ENCODE measurements at regions not wholly inside any gene's neighbourhood (a gene's known extent, or its start where the extent isn't known, plus 50 kb on each side); places are given as distances from the start of the nearest gene placed in this dataset.
"Not testable (repeated sequence)": the region's sequence is repeated elsewhere in the genome, so short reads cannot be mapped to it uniquely, and the experiment has no call there.

DNA sequence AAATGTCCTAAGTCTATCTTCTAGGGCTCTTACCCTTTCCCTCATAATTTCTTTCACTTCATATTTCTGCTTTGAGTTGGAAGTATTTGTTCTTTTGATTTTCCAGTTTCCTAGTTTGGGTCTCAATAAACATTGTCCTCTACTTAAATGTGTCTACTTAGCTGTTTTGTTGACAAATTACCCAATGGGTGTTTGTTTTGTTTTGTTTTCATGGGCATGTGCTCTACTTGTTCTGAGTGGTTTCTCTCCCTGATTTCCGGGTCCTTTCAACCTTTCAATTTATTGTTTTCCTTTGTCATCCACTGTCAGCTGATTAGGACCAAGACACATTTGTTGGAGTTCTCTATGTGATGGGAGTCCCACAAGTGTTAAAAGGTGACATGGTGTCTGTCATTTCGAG lies 1181.4 kb downstream of the RPA4 start:
- no peak for DNase-seq (ENCODE audit: low read depth)

GRCh38 chrX:98067611-98068010 lies 1183.9 kb downstream of the RPA4 start:
- DNase-seq (ENCODE audit: low read depth): no peak

GRCh38 chrX:98068024-98068580 lies 1184.4 kb downstream of the RPA4 start:
- no peak for DNase-seq (ENCODE audit: low read depth)

DNA sequence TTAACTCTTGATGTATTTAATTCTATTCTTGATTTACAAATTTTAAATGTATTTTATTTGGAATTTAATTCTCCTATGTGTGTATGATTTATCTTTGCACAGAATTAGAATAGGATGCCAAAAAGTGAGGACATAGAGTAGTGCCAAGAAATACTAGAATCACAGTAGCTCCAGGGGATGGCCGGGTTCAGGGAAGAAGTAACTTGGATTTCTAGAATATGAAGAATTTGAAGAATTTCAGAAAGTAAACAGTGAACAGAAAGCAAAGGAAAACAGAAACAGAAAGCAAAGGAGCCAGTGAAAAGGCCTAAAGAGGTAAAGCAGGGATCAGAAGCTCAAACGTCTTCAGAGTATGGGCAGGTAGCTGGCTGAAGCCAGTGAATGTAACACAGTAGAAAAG lies 1187.6 kb downstream of the RPA4 start:
- DNase-seq (ENCODE audit: low read depth): no peak

GRCh38 chrX:98077440-98077839 lies 1193.7 kb downstream of the RPA4 start:
- no peak for DNase-seq (ENCODE audit: low read depth)

- no peak for DNase-seq (ENCODE audit: low read depth)
Measured at GRCh38 chrX:98111684-98112083, 1228.0 kb downstream of the RPA4 start.

DNA sequence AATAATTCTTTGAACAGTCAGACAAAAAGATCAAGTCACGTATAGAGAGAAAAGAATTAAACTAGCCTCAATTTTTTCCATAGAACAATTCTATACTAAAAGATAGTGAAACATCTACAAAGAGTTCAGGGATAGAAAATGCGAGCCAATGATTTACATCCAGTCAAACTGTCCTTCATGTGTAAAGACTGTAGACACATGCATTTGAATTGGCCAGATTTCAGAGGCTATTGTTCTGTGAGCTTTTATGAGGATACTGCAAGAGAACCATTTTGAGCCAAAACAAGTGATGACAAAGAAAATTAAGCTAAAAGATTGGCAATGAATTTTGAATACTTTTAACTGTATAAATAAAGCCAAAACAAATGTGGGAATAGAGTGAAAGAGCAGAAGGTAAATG lies 1230.3 kb downstream of the RPA4 start:
- DNase-seq (ENCODE audit: low read depth): no peak

GRCh38 chrX:98141466-98141865 lies 1257.8 kb downstream of the RPA4 start:
- DNase-seq (ENCODE audit: low read depth): no peak

DNA sequence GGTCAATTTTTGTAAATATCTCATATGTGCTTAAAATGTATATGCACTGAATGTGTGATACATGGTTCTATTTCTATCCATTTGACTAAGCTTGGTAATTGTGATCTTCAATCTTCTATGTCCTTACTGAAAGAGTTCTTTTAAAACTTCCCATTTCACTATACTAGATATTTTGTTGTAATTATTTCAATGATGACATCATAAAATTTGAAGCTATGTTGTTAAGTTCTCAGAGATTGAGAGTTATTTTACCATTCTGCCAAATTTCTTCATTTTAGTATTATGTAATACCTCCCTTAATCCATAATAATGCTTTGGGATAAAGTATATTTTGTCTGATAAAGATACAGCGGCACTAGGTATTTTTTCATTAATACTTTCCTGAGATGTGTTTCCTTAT lies 1307.3 kb downstream of the RPA4 start:
- DNase-seq (ENCODE audit: low read depth): no peak

DNA sequence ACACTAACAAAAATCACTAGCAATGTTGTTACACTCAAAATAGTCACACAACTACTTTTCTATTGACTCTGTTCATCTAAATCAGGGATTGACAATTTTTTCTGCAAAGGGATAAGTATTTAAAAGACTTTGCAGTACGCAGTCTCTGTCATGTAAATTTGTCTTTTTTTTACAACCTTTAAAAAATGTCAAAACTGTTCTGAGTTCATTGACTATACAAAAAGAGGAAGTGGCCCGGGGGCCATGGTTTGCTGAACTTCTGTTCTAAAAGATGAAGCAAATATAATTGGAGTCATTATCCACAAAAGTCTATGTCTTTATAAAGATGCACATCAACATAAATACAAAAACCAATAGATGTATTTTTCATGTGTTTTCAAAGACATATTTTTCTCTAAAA lies 1310.3 kb downstream of the RPA4 start:
- no peak for DNase-seq (ENCODE audit: low read depth)

- no peak for DNase-seq (ENCODE audit: low read depth)
Measured at GRCh38 chrX:98203800-98204199, 1320.1 kb downstream of the RPA4 start.

GRCh38 chrX:98207947-98208346 lies 1324.2 kb downstream of the RPA4 start:
- DNase-seq (ENCODE audit: low read depth): no peak

DNA sequence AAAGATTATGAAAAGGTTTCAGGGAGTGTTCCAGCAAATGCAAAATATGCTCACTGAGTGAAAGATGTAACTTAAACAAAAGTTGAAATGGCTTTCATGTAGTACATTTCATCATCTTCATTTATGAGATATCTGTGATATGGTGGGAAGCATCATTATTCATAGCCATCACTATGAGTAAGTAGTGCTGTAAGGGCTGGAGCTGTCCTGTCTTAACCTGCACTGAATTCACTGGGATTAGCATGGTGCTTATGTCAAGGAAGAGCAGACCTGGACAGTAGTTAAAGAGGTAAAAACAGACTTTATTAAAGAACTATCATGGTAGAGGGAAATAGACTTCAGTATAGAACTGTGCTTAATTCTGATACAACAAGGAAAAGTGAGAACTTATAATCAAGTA lies 1347.3 kb downstream of the RPA4 start:
- no peak for DNase-seq (ENCODE audit: low read depth)

DNA sequence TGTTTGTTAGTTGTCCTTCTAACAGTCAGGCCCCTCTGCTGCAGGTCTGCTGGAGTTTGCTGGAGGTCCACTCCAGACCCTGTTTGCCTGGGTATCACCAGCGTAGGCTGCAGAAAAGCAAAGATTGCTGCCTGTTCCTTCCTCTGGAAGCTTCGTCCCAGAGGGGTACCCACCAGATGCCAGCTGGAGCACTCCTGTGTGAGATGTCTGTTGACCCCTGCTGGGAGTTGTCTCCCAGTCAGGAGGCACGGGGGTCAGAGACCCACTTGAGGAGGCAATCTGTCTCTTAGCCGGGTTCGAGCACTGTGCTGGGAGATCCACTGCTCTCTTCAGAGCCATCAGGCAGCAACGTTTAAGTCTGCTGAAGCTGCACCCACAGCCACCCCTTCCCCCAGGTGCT lies 1356.4 kb downstream of the RPA4 start:
- not testable (repeated sequence) for DNase-seq (ENCODE audit: low read depth)

- no peak for DNase-seq (ENCODE audit: low read depth)
Measured at GRCh38 chrX:98263135-98263534, 1379.4 kb downstream of the RPA4 start.

DNA sequence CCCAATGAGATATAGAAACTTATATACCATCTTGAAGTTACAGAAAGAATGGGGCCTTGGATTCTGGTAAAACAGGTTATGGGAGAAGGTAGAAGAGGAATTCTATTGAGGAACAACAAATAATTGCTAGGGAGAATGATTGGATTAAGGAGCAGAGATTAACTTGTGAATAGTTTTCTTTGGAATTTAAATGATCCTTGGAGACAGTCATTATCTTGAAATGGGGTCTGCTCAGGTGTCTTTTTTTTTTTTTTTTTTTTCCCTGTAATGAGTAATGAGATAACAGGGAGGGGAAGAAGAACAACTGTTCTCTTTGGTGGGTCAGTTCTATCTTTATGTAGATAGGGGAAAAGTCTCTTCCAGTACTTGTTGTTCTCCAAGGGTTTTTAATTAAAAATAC lies 1406.0 kb downstream of the RPA4 start:
- DNase-seq (ENCODE audit: low read depth): no peak

- DNase-seq (ENCODE audit: low read depth): no peak
Measured at GRCh38 chrX:98294310-98294709, 1410.6 kb downstream of the RPA4 start.

- no peak for DNase-seq (ENCODE audit: low read depth)
Measured at GRCh38 chrX:98296129-98296528, 1412.4 kb downstream of the RPA4 start.

DNA sequence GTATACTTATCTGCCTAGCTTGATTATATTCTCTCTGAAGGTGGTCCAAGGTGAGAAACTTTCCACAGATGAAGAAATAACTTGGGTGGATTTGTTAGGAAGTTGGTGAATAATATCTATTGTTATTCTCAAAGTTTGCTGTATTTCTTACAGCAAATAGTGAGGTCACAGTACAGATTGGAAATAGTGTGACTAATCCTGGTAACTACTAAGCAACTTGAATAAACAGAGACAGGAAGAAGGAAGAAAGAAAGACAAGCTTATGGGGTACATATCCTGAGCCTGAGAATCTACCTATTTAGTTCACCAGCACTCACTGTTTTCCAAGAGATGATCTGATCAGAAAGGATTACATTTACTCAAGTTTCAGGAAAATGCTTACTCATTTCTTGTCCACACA lies 1416.1 kb downstream of the RPA4 start:
- no peak for DNase-seq (ENCODE audit: low read depth)

GRCh38 chrX:98300536-98300935 lies 1416.8 kb downstream of the RPA4 start:
- not testable (repeated sequence) for DNase-seq (ENCODE audit: low read depth)

DNA sequence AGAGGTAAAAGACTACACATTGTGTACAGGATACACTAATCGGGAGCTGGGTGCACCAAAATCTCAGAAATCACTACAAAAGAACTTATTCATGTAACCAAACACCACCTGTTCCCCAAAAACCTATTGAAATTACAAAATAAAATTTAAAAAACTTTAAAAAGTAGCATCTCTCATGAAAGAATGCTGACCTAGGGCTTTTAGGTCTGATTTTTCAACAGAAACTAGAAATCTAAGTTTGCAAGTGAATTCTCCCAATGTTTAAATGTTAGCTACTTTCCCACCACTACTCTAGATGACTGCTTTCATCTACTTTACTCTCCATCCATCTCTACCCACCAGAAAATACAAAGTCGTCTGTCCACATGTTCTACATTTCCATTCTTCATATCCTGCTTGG lies 1447.7 kb downstream of the RPA4 start:
- DNase-seq (ENCODE audit: low read depth): no peak

DNA sequence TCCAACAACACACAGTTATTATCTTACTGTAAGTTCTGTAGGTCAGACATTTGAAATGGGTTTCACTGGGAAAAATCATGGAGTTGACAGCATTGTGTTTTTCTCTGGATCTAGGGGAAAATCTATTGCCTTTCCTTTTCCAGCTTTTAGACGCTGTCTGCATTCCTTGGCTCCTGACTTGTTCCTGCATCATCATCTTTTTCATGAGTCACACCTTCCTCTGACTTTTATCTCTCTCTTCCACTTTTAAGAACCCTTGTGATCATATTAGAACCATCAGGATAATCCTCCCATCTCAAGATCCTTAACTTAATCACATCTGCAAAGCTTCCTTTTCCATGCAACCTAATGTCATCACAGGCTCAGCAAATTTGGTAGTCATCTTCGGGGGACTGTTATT lies 1454.8 kb downstream of the RPA4 start:
- DNase-seq (ENCODE audit: low read depth): no peak

GRCh38 chrX:98350940-98351339 lies 1467.2 kb downstream of the RPA4 start:
- DNase-seq (ENCODE audit: low read depth): no peak

DNA sequence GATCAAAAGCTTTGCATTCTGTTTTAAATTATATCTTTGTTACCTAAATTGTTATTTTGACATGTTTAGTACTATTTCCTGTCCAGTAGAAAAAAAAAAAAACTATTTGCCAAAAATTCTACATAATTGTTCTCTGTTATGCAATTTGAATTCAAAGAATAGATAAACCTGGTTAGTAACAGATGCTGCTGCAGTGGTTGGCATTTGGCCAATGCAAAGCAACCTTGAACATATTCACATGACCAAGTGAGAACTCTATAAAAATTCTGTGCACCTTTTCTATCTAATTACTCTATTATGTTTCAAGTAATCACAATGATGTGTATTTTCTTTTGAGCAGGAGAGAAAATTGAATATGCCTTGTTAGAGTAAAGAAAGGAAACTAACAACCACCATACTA lies 1473.4 kb downstream of the RPA4 start:
- DNase-seq (ENCODE audit: low read depth): no peak

GRCh38 chrX:98362630-98363029 lies 1478.9 kb downstream of the RPA4 start:
- DNase-seq (ENCODE audit: low read depth): no peak
